ENCODE measurements at regions not wholly inside any gene's neighbourhood (a gene's known extent, or its start where the extent isn't known, plus 50 kb on each side); places are given as distances from the start of the nearest gene placed in this dataset.
A peak's percentile ranks its signal among the peaks of the same experiment; 100 is the strongest.

DNA sequence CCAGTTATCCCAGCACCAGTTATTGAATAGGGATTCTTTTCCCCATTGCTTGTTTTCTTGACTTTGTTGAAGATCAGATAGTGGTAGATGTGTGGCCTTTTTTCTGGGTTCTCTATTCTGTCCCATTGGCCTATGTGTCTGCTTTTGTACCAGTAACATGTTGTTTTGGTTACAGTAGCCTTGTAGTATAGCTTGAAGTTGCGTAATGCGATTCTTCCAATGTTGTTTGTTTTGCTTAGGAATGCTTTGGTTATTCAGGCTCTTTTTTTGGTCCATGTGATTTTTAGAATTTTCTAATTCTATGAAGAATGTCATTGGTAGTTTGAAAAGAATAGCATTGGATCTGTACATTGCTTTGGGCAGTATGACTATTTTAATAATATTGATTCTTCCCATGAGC lies 94.3 kb upstream of the CHMP2B start:
- no peak overlapping the region for H2BK15ac ChIP-seq (ENCODE audit: low read depth, low read length)
- no peak overlapping the region for H3K9ac ChIP-seq (ENCODE audit: low read depth, low read length)
- BruUV-seq (replicated peaks), result no TSS peak
- dilution Hi-C loops (cut with HindIII; ENCODE audit: low sequenced_read_pairs, unreplicated experiment), result no loop called here
- H2BK5ac ChIP-seq (ENCODE audit: low read depth, low read length, poor library complexity, severe bottlenecking), result no peak overlapping the region
- no peaks in the 10 kb centered on the region for H3K36me3 ChIP-seq (ENCODE audit: control insufficient read depth, insufficient read depth, low read length)
- no peak overlapping the region for H4K8ac ChIP-seq (ENCODE audit: low read depth in 2 of 2, low read length in 2 of 2)
- no peak overlapping the region for H3K4me3 ChIP-seq (ENCODE audit: insufficient read depth, low read depth, low read length)
- H2BK120ac ChIP-seq (ENCODE audit: low read depth, low read length), result no peak overlapping the region
- H3K9me3 ChIP-seq (ENCODE audit: control insufficient read depth, insufficient read depth, low read length), result no peaks in the 10 kb centered on the region
- no peak overlapping the region for H3K56ac ChIP-seq (ENCODE audit: extremely low read depth, insufficient read depth, low read length)
- ChIA-PET POLR2A (ENCODE audit: unreplicated experiment) (no interaction called here), CTCF (no interaction called here)
- H3K79me1 ChIP-seq (ENCODE audit: low read depth in 1 of 2, low read length in 2 of 2), result no peaks in the 10 kb centered on the region
- no peak overlapping the region for H2BK20ac ChIP-seq (ENCODE audit: low read depth, low read length)
- peaks cover 2% of the 10 kb centered on the region; the same call in 1 of the 2 replicates for H3K27me3 ChIP-seq (ENCODE audit: control insufficient read depth, insufficient read depth, low read length)
- no peak overlapping the region for H3K14ac ChIP-seq (replicated peaks; ENCODE audit: low read depth, low read length)
- in situ Hi-C loops (cut with MboI; ENCODE audit: low sequenced_read_pairs), result no loop called here
- no peak overlapping the region for H3K23ac ChIP-seq (ENCODE audit: low read depth, low read length)
- ATAC-seq (ENCODE audit: low read depth) (no peak), DNase-seq (no peak)
- no peak overlapping the region for H3K4me2 ChIP-seq (ENCODE audit: low read depth, low read length)
- no peaks in the 10 kb centered on the region for H3K4me1 ChIP-seq (ENCODE audit: control insufficient read depth, insufficient read depth, low read length)
- H3K4ac ChIP-seq (ENCODE audit: low read depth, low read length), result no peak overlapping the region
- H4K91ac ChIP-seq (ENCODE audit: insufficient read depth, low read depth, low read length), result no peak overlapping the region
- H3K18ac ChIP-seq (ENCODE audit: low read depth, low read length), result no peak overlapping the region
- intact Hi-C loops (cut with micrococcal nuclease), result no loop called here
- no peak overlapping the region for H4K5ac ChIP-seq (ENCODE audit: low read depth, low read length)
- no peak overlapping the region for H3K27ac ChIP-seq (ENCODE audit: insufficient read depth, low read length)
- H3K9me1 ChIP-seq (ENCODE audit: insufficient read depth, low read length), result no peaks in the 10 kb centered on the region
- peak; percentile 84 for TF ChIP-seq CEBPB (IDR thresholded peaks at IDR 0.05; ENCODE audit: low read depth, low read length)
- TF ChIP-seq, protein P1, sequence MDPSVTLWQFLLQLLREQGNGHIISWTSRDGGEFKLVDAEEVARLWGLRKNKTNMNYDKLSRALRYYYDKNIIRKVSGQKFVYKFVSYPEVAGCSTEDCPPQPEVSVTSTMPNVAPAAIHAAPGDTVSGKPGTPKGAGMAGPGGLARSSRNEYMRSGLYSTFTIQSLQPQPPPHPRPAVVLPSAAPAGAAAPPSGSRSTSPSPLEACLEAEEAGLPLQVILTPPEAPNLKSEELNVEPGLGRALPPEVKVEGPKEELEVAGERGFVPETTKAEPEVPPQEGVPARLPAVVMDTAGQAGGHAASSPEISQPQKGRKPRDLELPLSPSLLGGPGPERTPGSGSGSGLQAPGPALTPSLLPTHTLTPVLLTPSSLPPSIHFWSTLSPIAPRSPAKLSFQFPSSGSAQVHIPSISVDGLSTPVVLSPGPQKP (IDR thresholded peaks at IDR 0.05; ENCODE audit: borderline replicate concordance, low read depth, low read length), result no peak
- no peaks in the 10 kb centered on the region for H4K20me1 ChIP-seq (ENCODE audit: insufficient read depth, low read length)
- no peak overlapping the region for H2AK9ac ChIP-seq (replicated peaks; ENCODE audit: low read depth, low read length, poor library complexity)
- no peak overlapping the region for H2AFZ ChIP-seq (replicated peaks; ENCODE audit: low read length, poor library complexity)
- H2AK5ac ChIP-seq (ENCODE audit: low read depth, low read length), result no peak overlapping the region
- no CpG with 5 or more reads among the region's 2 CpGs for WGBS, 2 experiments (ENCODE audit: extremely low coverage in 2 of 2, insufficient read length in 1 of 2)
